Fibroblast of upper back skin (primary cell): ENCODE measurements at regions not wholly inside any gene's neighbourhood (a gene's known extent, or its start where the extent isn't known, plus 50 kb on each side); places are given as distances from the start of the nearest gene placed in this dataset.
A peak's percentile ranks its signal among the peaks of the same experiment; 100 is the strongest.

ENCODE experiments used
- DNase-seq: peaks from one replicate; pipeline ENCODE4 v3.0.0-alpha.2; 2013

GRCh38 chr3:31232055-31233025 lies 300.4 kb upstream of the STT3B start:
- peak; percentile 46 for DNase-seq

- no peak for DNase-seq
Measured at GRCh38 chr3:31234145-31234544, 298.6 kb upstream of the STT3B start.

DNA sequence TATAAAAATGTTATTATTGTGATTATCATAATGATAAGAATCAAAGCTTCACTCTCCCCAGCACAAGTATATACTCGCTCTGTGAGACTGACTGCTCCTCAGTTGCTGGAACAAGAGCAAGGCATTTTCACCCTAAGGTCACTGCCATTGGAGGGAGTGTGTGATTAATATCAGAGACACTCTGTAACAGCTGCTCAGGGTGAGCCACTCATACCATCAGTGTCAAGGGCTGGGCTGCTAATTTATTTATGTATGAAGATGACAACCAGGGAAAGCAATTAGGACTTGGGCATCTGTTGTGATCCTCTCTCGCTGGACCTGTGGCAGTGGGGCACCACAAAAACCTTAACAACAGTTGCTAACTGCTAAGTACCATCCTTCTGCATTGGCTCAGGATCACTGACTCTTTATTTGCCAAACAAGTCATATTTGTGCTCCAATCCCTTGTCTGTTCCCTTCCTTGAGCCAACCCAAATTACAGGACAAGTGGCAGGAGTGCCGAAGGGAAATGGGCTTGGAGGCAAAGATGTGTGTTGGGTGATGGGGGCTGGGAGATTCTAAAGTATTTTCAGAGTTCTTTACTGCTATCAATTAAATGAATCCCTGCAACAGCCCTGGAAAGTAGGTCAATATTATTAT lies 297.5 kb upstream of the STT3B start:
- DNase-seq: no peak

DNA sequence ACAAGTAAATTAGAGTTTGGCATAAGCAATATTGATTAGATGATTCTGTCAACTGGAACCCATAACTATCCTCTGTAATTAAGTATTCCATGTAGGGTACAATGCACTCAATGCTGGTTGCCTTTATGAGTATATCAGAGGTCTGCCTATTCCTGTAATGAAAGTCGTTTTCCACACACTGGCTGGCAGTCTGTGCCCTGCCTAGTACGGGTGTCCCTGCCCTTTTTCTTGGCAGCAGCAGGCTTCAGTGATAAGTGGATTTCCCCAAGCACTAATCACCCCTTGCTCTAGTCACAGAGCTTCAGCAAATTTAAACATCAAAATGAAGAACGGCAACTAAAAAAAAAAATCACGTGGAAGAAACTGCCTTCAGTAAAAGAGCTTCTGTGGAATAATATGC lies 294.8 kb upstream of the STT3B start:
- DNase-seq: no peak

GRCh38 chr3:31240013-31240412 lies 292.7 kb upstream of the STT3B start:
- DNase-seq: no peak

DNA sequence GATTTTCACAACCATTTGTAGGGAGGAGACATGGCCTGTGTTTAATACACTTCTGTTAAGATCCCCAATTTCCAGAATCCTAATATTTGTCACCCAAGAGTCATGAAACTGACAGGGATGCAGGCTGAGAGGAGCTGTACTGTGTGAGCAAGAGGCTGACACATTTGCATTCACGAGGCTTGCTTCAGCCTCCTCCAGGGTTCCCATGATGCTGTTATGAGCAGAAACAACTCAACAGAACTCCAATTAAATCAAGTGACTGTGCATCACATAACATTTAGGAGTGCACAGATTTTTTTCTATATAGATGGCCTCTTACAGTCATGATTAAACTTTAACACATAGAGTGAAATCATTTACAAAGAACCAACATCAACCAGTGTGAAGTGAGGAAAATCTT lies 292.3 kb upstream of the STT3B start:
- DNase-seq: no peak

- DNase-seq: no peak
Measured at GRCh38 chr3:31240874-31241273, 291.9 kb upstream of the STT3B start.

GRCh38 chr3:31241533-31241932 lies 291.2 kb upstream of the STT3B start:
- DNase-seq: no peak

- DNase-seq: no peak
Measured at GRCh38 chr3:31242026-31242960, 290.4 kb upstream of the STT3B start.

DNA sequence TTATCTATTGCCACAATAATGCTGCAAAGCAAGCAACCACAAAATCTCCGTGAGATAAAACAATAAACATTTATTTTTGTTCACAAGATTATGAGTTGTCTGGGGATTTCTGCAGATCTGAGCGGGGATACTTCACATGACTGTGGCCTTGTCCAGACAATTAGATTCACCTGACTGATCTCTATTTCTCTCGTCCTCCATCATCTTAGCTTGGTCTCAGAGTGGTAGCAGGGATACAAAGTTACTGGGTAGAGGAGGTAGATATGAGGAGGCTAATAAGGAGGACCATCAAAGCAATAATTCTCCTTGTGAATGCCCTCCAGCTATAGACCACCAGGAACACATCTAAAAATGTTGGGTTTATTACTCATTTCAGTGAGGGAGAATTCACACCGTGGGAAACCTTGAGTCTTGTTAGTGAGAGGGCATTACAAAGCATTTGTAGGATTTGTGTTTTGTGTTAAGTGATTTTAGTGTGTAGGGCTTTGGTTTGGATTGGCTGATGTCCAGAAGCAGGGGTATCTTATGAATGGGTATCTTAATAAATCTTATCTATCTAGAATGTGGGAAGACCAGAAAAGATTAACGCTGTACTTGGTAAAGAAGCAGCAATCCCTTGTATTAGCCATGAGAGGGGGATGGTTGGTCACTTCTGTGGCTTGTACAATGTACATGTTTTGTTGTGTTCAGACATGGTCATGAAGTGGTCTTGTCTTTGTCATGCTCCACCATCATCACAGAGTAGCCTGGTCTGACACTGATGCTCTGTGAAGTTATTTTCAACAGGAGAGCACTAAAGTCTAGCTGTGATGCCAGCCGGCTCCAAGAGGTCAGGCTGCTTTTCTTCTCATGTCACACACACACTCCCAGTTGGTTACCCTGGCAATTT lies 287.6 kb upstream of the STT3B start:
- no peak for DNase-seq

DNA sequence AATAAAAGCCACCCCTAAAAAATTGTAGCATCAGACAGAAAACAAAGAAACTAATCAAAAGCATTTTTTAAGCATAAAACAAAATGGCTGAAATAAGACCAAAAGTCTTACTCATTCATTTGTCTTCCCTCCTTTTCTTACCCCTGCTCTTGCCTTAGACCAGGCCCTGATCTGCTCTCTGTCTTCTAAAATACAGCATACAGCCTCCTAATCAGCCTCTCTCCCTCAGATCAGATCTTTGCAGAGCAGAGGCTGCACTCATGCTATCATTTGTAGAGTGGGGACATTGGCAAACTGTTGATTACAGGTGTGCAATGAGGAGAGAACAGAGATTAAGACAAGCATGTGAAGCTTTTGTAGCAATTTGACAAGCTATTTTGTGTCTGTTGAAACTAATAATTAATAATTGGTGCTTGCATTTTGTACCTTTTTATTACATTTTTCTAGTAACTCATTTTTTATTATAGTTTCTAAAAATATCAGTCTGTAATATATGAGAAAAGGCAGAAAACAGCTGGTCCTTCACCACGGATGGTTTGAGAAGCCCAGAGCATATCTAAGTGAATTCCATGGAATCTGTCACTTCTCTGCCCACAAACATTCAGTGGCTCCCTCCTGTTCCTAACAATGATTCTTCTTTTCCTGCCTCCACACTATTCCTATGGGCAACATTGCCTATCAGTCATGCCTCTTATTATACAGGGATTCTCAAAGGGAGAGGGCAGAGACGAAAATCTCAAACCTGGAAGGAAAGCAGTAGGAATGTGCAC lies 286.2 kb upstream of the STT3B start:
- no peak for DNase-seq

- DNase-seq: no peak
Measured at GRCh38 chr3:31247063-31247447, 285.7 kb upstream of the STT3B start.

- DNase-seq: peak; percentile 6
Measured at GRCh38 chr3:31247850-31248562, 284.7 kb upstream of the STT3B start.

GRCh38 chr3:31248563-31248992 lies 284.1 kb upstream of the STT3B start:
- no peak for DNase-seq

DNA sequence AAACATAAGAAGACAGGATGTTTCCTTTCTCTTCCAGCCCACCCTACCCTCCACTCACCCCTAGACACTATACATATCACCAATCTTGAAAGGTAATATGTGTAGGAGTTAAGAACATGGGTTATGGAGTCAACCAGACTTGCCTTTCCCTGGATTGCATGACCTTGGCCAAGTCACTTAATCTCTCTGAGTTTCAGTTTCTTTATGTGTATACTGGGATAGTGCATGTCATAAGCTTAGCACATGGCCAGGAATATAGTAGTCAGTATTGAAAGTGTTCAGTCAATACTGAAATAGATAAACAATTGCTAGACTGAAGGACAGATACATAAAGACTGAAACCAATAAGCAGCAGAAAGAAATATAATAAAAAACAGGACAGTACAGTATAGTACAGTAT lies 283.2 kb upstream of the STT3B start:
- DNase-seq: no peak

DNA sequence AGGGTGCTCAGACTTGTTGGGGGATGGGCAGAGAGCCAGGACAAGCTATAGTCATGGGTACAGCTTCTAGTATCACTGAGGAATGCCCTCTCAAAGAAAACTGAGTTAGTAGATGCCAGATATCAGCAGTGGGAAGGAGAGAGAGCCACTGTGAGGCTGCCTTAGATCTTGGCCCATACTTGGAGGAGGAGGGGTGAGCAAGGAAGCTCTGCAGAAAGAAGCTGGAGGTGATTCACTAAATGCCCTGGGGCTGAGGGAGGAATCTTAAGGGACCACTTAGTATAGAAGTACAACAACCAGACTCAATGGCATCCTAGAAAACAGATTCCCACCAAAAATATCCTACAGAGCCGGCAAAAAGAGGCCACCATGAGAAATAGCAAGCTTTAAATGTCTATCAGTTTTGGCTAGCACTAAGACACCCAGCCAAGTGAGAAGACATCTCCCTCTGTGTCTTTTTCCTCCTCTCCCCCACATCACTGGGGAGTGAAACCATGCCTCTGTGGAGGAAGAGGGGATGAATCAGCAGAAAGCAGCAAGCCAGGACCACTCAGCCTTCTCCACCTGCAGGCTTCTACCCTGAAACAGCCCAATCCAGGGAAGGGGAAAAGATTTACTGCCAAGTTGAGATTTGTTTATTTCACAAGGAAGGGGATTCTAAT lies 282.5 kb upstream of the STT3B start:
- peak; percentile 50 for DNase-seq

DNA sequence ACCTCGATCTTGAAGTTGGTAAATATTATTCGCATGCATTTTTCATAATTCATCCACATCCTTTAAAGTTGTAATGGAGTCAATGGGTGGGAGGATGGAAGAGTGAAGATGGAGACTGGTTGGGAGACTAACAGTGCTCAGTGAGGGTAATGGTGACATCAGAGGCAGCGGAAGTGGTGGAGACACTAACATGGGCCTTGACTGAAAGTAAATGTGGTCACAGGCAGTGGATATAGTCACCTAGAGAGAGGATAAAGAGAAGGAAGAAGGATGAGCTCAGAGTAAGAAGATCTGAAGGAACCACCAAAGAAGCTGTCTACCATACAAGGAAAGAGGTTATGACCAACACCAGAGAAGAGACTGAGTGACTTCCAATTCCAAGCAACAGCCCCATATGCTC lies 281.6 kb upstream of the STT3B start:
- no peak for DNase-seq

GRCh38 chr3:31252216-31253185 lies 280.2 kb upstream of the STT3B start:
- DNase-seq: no peak

- peak; percentile 56 for DNase-seq
Measured at GRCh38 chr3:31253782-31254181, 278.9 kb upstream of the STT3B start.
